Right lobe of liver (tissue), 6 donors: ENCODE measurements at regions not wholly inside any gene's neighbourhood (a gene's known extent, or its start where the extent isn't known, plus 50 kb on each side); places are given as distances from the start of the nearest gene placed in this dataset.

ENCODE experiments used
- ATAC-seq, 4 donors: fragments of 200-7000 bp; cut with Tn5 transposase; one replicate each; pipeline ENCODE4 v1.9.1; 2020; ENCODE audit warnings: mild to moderate bottlenecking in 4 of 4, moderate library complexity in 4 of 4
- DNase-seq, 3 donors: peaks; one replicate each; pipeline ENCODE4 v3.0.0-alpha.2; 2020
- H3K27ac ChIP-seq, 3 donors: fragments of 200-600 bp; one replicate each; pipeline ENCODE4 v1.8.0; 2022
- H3K27me3 ChIP-seq, 2 donors: fragments of 200-600 bp; one replicate each; pipeline ENCODE4 v1.8.0; 2022
- H3K36me3 ChIP-seq, 4 donors: fragments of 200-600 bp; sonication (generic) in 1 of 4; one replicate each; pipeline versions ENCODE4 v1.5.1 to v1.8.0; 2017 to 2022; ENCODE audit warnings: control low read depth in 1 of 4
- H3K4me1 ChIP-seq, 4 donors: fragments of 200-600 bp; sonication (generic) in 1 of 4; one replicate each; pipeline versions ENCODE4 v1.5.1 to v1.8.0; 2017 to 2022; ENCODE audit warnings: control low read depth in 1 of 4
- H3K4me3 ChIP-seq, 3 donors: fragments of 200-600 bp; one replicate each; pipeline ENCODE4 v1.8.0; 2022
- H3K9me3 ChIP-seq, 4 donors: fragments of 200-600 bp; sonication (generic) in 1 of 4; one replicate each; pipeline versions ENCODE4 v1.5.1 to v1.8.0; 2017 to 2022; ENCODE audit warnings: control low read depth in 1 of 4
- POLR2A ChIP-seq: fragments of 450-650 bp; IDR thresholded peaks from one replicate; pipeline ENCODE4 v1.6.1; 2017; ENCODE audit warnings: antibody characterized with exemption, mild to moderate bottlenecking
- WGBS: methylation state at CpG from one replicate; pipeline ENCODE4 v1.1.6; 2018; ENCODE audit warnings: low coverage, low lambda C conversion rate; ENCODE audit not compliant: insufficient coverage; ENCODE audit errors: missing lambda C conversion rate; 5-methylcytosine and 5-hydroxymethylcytosine counted together
- intact Hi-C, 2 donors: fragments of 100-400 bp; cut with DNase I; formaldehyde crosslinking; loops; one replicate each; pipeline versions ENCODE4 v1.11.2 to v1.14.1; 2022
- TF ChIP-seq, protein P1 (sequence below), 4 donors: fragments of 200-600 bp in 3 of 4; fragments of 450-650 bp in 1 of 4; IDR thresholded peaks; one replicate each; pipeline versions ENCODE4 v1.5.1 to v1.8.0; 2016 to 2022; ENCODE audit warnings: antibody characterized with exemption in 4 of 4, mild to moderate bottlenecking in 2 of 4
- donor health status: DM: no; HTN: yes; CAD: no.
- donor health status: DM: no; HTN: no; CAD: no.
- donor health status: DM: no; HTN: no; CAD: no.
- donor health status: DM: no; HTN: yes; CAD: no.
- donor health status: DM: no; HTN: yes; CAD: no.

DNA sequence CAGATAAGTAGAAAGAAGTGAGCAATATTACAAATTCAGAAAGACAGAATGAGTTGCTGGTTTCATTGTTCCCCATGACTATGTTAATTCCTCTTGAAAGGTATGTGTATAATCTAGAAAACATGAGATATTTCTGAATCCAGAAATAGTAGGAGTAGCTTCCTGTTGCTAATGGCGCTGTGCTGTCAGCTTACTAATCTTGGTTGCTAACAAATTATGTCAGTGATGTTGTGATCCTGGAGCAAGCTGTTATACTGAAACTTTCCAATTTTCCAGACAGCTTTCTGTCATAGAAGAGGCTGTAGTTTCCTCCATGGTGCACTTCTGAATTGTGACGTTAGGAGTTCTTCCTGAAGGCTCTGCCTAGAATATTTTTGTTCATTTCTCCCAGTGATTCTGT lies 372.3 kb downstream of the USP25 start:
- H3K9me3 ChIP-seq, result no peaks in the 10 kb centered on the region
- no peaks in the 10 kb centered on the region for H3K36me3 ChIP-seq
- 42% methylated on average over 2 of the region's 2 CpGs for WGBS
- TF ChIP-seq, protein P1, sequence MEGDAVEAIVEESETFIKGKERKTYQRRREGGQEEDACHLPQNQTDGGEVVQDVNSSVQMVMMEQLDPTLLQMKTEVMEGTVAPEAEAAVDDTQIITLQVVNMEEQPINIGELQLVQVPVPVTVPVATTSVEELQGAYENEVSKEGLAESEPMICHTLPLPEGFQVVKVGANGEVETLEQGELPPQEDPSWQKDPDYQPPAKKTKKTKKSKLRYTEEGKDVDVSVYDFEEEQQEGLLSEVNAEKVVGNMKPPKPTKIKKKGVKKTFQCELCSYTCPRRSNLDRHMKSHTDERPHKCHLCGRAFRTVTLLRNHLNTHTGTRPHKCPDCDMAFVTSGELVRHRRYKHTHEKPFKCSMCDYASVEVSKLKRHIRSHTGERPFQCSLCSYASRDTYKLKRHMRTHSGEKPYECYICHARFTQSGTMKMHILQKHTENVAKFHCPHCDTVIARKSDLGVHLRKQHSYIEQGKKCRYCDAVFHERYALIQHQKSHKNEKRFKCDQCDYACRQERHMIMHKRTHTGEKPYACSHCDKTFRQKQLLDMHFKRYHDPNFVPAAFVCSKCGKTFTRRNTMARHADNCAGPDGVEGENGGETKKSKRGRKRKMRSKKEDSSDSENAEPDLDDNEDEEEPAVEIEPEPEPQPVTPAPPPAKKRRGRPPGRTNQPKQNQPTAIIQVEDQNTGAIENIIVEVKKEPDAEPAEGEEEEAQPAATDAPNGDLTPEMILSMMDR (IDR thresholded peaks at IDR 0.05), result no peak
- TF ChIP-seq POLR2A, result no peak
- intact Hi-C loops, result no loop called here
- no peaks in the 10 kb centered on the region for H3K27me3 ChIP-seq
- no peak overlapping the region for H3K4me3 ChIP-seq
- no peak for DNase-seq
- H3K27ac ChIP-seq, result no peak overlapping the region
- no peak for ATAC-seq
- H3K4me1 ChIP-seq, result no peaks in the 10 kb centered on the region

DNA sequence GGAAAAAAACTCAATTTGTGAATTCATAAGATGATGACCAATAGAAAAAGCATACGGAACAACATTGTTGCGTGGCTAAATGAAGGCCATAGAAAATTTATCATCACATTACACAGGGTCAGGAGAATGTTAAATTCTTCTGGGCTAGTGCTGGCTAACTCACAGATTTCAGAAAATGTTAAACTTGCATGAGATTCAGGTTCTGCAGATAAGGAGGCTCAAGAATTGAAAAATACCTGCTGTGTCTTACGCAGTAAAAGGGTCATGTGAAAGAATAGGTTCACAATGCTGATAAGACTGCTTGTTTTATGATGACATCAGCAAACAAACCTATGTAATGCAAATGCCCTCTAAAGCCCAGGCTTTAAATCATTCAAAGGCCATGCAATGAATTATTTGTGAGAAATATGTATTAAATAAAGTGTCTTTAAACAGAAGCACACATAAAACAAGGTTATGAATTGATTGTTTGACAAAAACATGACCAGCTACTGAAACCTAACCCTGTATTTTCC lies 378.8 kb downstream of the USP25 start:
- WGBS, result 100% methylated on average over 2 of the region's 3 CpGs
- intact Hi-C loops, result no loop called here
- DNase-seq, result no peak
- no peaks in the 10 kb centered on the region for H3K4me1 ChIP-seq
- H3K9me3 ChIP-seq, result no peaks in the 10 kb centered on the region
- no peaks in the 10 kb centered on the region for H3K27me3 ChIP-seq
- no peak overlapping the region for H3K4me3 ChIP-seq
- TF ChIP-seq, protein P1 (IDR thresholded peaks at IDR 0.05), result no peak
- TF ChIP-seq POLR2A, result no peak
- ATAC-seq, result no peak
- H3K36me3 ChIP-seq, result no peaks in the 10 kb centered on the region
- H3K27ac ChIP-seq, result no peak overlapping the region

DNA sequence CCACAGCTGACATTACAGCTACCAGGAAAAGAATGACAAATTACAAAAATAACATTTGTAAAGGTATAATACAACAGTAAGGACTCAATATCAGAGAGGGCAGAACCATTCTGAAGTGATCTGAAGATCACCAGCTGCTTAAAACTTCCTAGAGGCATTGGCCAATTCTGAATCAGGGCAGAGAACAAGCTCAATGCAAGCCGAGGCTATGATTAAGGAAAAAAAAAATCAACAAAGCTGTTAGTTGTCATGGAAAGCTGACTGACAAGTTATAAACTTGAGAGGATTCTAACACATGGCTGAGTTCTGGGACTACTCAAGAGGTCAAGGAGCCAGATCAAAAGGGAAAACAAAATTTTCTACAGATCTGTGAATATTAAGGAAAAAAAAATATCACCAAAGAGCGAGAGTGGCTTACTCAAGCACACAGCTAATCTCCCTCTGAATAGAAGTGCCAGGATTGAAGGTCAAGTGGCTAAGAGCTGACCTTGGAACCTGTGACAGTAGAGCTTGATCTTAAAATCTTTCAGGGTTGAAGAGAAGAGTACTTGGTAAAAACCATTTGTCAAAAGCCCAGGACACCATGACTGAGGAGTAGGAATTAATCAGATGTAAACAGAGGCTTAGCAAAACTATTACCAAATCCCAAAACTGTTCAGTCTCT lies 383.4 kb downstream of the USP25 start:
- no peak for ATAC-seq
- H3K4me1 ChIP-seq, result no peaks in the 10 kb centered on the region
- no peak overlapping the region for H3K27ac ChIP-seq
- intact Hi-C loops, result no loop called here
- H3K4me3 ChIP-seq, result no peak overlapping the region
- DNase-seq, result no peak
- TF ChIP-seq, protein P1 (IDR thresholded peaks at IDR 0.05), result no peak
- no peak for TF ChIP-seq POLR2A
- H3K36me3 ChIP-seq, result no peaks in the 10 kb centered on the region
- no peaks in the 10 kb centered on the region for H3K27me3 ChIP-seq
- H3K9me3 ChIP-seq, result no peaks in the 10 kb centered on the region
- 73% methylated on average over 2 of the region's 2 CpGs for WGBS

DNA sequence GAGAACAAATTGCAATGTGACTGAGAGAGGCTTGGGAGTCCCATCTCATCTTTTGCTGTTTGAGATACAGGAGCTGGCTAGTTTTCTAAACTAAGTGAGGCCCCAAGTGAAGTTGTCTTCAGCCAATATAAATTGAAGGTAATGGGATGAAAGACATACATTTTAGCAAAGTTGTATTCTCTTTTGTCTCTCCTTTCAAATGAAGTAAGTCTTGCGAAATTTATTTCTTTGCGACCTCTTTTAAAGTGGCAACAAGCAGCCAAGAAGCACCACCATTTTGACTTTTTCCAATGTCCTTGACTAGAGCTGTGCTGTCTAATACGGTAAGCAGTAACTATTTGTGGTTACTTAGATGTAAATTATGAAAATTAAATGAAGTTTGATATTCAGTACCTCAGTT lies 385.7 kb downstream of the USP25 start:
- ATAC-seq (no peak), DNase-seq (no peak)
- Histone ChIP-seq H3K36me3 (no peaks in the 10 kb centered on the region), H3K9me3 (no peaks in the 10 kb centered on the region), H3K4me1 (no peaks in the 10 kb centered on the region), H3K27me3 (no peaks in the 10 kb centered on the region), H3K4me3 (no peak overlapping the region), H3K27ac (no peak overlapping the region)
- WGBS, result 74% methylated on average over 3 of the region's 3 CpGs
- TF ChIP-seq POLR2A, result no peak
- TF ChIP-seq, protein P1 (IDR thresholded peaks at IDR 0.05), result no peak
- intact Hi-C loops, result no loop called here
